Stimulated activated CD4-positive, alpha-beta T cell treated with anti-CD3 and anti-CD28 coated beads, Interleukin-2, amount 100 ng/mL, for 24 hours (primary cell): ENCODE measurements at regions not wholly inside any gene's neighbourhood (a gene's known extent, or its start where the extent isn't known, plus 50 kb on each side); places are given as distances from the start of the nearest gene placed in this dataset.

Experiments
- DNase-seq, 2 donors: peaks; one replicate each; pipeline ENCODE4 v3.0.0-alpha.2; 2020

- DNase-seq, result no peak
These were observed 736.5 kb downstream of the EPHA4 start for GRCh38 chr2:220835583-220835982.

GRCh38 chr2:220837226-220837625, 734.9 kb downstream of the EPHA4 start:
- no peak for DNase-seq

- DNase-seq, result no peak
These were observed 729.0 kb downstream of the EPHA4 start for GRCh38 chr2:220842901-220843665.

- DNase-seq, result no peak
These were observed 726.3 kb downstream of the EPHA4 start for GRCh38 chr2:220845766-220846273.

DNA sequence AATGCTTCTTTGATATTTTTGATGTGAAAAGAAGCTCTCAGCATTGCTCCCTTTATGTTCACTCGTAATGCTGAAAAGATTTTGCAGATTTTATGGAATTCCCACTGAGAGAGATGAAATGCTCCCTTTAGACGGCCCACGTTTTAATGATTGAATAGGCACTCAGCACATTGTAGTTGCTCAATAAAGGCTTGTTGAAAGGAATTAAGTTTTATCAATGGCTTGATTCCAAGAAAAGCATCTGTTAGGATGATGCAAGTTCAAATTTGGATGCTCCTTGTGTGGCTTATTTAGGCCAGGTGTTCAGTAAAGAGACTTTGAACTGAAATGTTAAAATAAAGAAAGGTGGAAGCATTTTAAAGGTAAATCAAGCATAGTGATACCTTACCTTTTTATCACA, 725.1 kb downstream of the EPHA4 start:
- DNase-seq, result no peak

DNA sequence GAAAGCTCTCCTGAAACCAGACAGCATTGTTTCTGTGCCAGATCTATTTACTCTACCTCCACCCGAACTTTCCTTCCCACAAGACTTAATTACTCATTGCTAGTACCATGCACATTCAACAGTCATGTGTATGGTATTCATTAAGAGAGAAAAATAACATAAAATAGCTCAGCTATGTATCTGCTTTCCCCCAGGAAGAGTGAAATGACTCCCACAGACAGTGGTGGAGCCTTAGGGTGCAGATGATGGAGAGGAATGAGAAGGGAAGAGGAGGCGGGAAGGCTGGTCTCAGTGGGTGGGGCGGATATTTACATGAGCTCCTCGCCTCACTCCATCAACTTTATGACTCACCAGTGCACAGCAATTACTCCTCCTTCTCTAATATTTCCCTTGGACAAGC, 724.5 kb downstream of the EPHA4 start:
- DNase-seq, result no peak

- no peak for DNase-seq
These were observed 722.7 kb downstream of the EPHA4 start for GRCh38 chr2:220849433-220849832.

- no peak for DNase-seq
These were observed 722.0 kb downstream of the EPHA4 start for GRCh38 chr2:220850116-220850515.

DNA sequence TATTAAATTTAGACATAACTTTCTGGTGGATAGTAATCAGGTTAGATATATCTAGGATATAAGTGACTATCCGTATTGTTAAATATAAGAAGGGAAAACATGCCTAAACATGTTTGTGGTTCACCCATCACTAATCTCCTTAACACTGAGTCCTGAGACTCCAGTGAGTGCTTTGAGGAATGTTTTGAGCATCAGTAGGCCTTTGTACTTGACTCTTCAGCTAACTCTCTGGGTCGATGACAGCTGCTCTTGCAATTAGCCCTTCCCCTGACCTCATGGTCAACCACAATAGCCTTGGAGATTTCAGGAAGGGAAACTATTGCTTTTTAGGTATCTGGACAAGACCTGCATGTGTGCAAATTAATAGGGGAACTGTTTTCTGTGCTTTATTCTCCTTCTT, 716.8 kb downstream of the EPHA4 start:
- no peak for DNase-seq

DNA sequence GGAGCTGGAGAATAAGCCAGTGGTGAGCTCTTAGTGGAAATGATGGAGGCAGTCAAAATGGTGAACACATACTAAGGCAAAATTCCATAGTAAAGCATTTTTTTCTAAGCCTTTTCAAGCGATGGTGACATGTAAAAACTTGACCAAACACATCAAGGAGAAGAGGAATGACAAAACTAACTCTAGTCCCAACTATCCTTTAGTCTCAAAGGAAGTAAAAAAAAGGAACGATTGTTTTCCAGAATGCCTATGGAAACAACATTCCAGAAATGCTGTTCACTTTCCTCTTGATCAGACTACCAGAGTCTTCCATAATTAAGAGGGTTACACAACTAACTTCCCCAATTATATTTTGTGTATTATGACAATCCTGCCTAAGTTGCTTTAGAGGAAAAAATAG, 715.6 kb downstream of the EPHA4 start:
- DNase-seq, result no peak

- no peak for DNase-seq
These were observed 714.7 kb downstream of the EPHA4 start for GRCh38 chr2:220857368-220857767.

- DNase-seq, result no peak
These were observed 714.0 kb downstream of the EPHA4 start for GRCh38 chr2:220858101-220858500.

- no peak for DNase-seq
These were observed 700.2 kb downstream of the EPHA4 start for GRCh38 chr2:220871909-220872308.

- DNase-seq, result no peak
These were observed 695.9 kb downstream of the EPHA4 start for GRCh38 chr2:220876080-220876824.

DNA sequence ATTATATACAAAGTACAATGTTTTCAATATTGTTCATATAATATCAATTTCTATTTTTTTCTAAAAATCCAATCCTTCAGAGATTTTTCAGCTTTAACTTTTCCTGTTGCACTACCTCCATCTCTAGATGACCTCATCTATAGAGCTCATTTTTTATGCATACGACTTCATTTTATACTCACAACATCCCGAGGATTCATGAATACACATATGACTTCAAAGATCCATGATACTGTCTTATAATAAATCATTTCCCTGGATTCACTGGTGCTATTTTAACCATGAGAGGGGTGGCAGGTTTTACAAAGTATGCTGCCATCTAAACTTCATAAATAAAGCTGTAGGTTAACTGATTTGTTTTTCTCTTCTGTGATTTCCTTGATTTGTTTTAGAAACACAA, 694.6 kb downstream of the EPHA4 start:
- no peak for DNase-seq

DNA sequence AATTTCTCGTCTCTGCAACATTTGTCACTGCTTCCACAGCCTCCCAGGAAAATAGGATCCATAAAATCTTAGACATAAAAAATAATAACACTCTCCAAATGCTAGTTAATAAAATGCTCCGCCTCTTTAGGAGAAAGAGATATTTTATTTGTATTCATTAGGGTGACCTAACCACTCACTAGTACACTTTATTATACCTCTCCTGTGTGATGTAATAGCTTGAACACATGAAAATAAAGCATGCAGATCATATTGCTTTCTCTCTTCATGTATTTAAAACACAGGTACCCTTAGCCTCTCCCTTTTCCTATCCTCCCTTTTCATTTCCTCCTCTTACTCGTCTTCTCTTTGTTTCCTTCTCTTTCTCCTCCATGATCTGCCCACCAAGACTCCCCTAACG, 694.2 kb downstream of the EPHA4 start:
- DNase-seq, result no peak

DNA sequence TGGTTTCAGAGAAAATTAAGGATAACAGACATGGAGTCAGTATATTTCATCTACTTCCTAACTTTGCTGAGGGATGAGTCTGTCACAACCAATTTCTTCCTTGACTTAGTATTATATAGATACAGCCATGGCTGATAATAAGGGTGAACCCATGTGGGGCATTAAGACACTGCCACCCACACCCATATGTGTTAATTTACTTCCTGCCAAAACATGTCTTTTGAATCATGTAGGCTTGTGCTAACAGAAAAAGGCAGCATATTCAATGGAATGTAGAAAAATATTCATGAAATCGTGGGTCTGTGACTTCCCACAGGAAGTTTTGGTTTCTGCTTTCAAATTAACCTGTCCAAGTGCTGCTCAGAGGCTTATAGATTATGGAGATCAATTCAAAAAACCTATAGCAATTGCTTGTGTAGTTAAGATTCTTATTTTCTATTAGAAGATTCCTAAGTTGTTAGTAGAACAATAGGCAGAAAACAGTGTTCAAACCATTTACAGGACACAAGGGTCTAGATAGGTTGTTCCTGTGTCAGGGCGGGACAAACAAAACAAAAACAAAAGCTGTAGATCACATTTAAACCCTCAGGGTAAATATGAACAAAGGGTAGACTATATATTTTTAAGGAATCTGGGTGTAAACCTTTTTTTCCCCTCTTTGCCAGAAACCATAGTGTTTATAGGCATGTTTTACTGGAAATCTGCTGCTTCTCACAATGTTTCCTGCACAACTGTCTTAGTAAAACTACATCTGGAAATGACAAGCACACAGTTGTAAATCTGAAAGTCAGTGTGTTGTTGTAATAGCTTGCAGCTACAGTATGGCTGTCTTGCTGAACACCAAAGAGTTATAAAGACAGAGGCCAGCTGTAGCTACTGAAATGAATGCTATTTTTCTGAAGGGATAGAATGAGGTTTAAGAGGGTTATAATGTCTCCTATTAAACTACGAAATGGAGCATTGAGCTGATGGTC, 691.2 kb downstream of the EPHA4 start:
- no peak for DNase-seq

GRCh38 chr2:220882507-220882906, 689.6 kb downstream of the EPHA4 start:
- no peak for DNase-seq

DNA sequence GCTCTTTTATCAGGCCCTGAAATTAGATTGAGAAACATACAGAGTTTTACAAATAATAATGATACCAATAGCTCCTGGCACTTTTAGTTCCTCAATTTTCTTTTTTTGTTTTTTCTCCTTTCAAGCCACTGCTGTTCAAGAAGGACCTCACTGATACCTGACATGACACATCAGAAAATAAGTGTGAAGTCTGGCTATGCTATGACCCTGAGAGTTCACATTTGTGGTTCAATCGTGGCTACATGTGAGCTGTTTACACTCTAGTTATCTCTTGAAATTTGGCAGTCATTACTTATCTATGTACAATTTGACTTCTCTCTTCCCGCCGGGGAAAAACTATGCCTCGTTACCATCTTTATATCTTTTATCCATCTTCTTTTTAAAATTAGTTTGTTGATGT, 686.5 kb downstream of the EPHA4 start:
- no peak for DNase-seq

DNA sequence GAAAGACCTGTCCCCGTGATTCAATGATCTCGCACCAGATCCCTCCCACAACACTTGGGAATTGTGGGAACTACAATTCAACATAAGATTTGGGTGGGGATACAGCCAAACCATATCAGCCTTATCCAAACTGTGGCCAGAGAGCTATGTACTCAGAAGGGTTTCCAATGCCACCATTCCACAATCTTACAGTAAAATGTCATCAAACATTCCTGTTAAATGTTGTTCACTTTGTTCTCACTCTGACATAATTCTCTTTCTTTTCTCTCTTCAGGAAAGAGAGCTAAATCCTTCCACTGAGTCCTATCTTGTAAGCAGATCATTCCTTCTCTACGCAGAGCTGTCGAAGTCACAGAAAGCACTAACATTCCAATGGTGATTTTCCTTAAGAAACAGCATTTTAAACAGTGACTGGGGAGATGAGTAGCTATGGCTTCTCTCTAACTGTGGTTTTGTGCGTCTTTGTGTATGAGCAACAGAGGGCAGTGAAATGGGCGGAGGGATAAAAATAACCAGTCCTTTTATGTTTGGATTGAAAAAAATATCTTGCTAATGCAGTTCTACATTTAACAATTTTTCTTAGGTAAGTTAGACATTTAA, 684.7 kb downstream of the EPHA4 start:
- no peak for DNase-seq

GRCh38 chr2:220887876-220888275, 684.2 kb downstream of the EPHA4 start:
- no peak for DNase-seq

DNA sequence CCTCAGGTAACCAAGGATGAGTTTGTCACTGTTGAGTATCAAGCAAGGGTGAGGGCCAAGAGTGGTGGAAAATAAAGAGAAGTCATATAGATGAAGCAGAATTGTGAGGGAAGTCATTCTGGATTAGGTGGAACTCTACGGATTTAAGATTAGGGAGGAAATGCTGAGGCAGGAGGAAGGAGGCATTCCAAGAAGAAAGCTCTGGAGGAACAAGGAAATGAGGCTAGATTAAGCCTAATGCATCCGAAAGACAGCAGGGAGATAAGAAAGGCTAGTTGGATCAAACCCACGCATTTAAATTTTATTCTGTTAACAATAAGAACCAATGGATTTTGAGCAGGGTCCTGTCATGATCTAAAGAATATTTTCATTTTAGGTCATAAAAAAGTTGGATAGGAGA, 681.2 kb downstream of the EPHA4 start:
- no peak for DNase-seq

DNA sequence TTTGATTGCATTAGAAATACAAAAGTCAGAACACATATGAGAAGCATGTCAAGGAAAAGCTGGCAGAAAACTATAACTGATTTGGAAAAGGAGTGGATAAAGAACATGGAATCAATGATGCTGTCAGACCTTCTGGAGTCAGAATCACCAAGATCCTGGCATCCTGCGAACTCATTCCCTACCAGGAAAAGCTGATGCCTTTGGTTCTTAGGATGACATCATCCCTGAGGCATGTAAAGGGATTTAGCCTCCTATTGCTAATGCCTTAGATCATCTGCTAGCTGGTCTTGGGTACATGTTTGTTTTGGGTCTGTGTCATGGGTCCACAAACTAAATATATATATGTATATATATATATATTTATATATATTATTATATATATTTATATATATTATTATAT, 680.7 kb downstream of the EPHA4 start:
- no peak for DNase-seq
